HL-60 (cell line): ENCODE measurements at regions not wholly inside any gene's neighbourhood (a gene's known extent, or its start where the extent isn't known, plus 50 kb on each side); places are given as distances from the start of the nearest gene placed in this dataset.

Experiments used
- DNase-seq, 2 experiments: peaks; one replicate each; pipeline ENCODE4 v3.0.0-alpha.2; 2010 to 2020; ENCODE audit warnings: low read depth in 1 of 2, low spot score in 1 of 2
- H3K27ac ChIP-seq: fragments of 250-450 bp; sonication (Bioruptor Pico); replicated peaks from 2 replicates; pipeline ENCODE4 v1.5.1; 2020; ENCODE audit warnings: mild to moderate bottlenecking, moderate library complexity
- H3K27me3 ChIP-seq: fragments of 250-450 bp; sonication (Bioruptor Pico); 2 replicates; pipeline ENCODE4 v1.5.1; 2021; ENCODE audit warnings: mild to moderate bottlenecking, moderate library complexity; ENCODE audit not compliant: insufficient read depth, poor library complexity, severe bottlenecking
- H3K4me3 ChIP-seq: replicated peaks from 2 replicates; pipeline ENCODE4 v1.5.1; 2011; ENCODE audit warnings: mild to moderate bottlenecking, control low read depth, low read length; ENCODE audit not compliant: insufficient read depth
- CTCF ChIP-seq: IDR thresholded peaks from one replicate; pipeline ENCODE4 v1.5.1; 2011; ENCODE audit warnings: low read length, control low read depth, inconsistent platforms; ENCODE audit not compliant: insufficient read depth
- GABPA ChIP-seq: IDR thresholded peaks from 2 replicates; pipeline ENCODE4 v1.6.1; 2012; ENCODE audit warnings: low read depth
- POLR2AphosphoS5 ChIP-seq: IDR thresholded peaks from 2 replicates; pipeline ENCODE4 v1.6.1; 2012; ENCODE audit warnings: low read depth
- REST ChIP-seq: IDR thresholded peaks from 2 replicates; pipeline ENCODE4 v1.6.1; 2012; ENCODE audit warnings: low read depth; ENCODE audit not compliant: insufficient replicate concordance
- SPI1 ChIP-seq: IDR thresholded peaks from 2 replicates; pipeline ENCODE4 v1.6.1; 2012; ENCODE audit warnings: low read depth, mild to moderate bottlenecking, borderline replicate concordance

DNA sequence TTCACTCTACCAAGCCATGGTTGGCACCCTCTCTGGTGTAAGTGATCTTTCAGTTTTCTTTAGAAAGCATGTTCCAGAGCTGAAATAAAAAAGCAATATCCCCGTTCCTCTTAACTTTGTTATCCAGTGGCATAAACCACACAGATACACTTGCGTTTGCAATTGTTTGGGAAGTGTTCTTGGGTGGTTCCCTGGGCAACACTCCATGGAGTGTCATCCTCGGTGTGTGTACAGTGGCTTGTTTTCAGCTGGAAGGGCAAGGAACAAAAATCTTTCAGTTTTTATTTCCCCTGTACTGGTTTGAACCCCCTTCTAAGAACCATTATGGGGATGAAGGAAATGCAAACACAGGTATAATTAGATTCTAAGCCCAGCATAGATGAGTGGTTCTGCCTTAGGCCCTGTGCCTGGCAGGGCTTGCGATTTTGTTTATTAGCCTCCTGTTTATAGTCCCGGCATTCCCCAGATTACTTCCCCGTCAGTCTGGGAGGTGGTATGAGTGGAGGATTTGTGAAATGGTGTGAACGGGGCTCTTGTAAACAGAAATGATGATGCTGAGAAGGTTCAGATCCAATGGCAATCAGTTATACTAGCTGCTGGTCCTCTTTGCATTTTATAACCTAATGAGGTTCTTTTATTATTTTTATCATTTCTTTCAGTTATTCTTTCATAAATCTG is 76.0 kb upstream of the CD180 start:
- no peak for DNase-seq
- Histone ChIP-seq H3K27ac (no peak overlapping the region), H3K4me3 (no peak overlapping the region), H3K27me3 (no peaks in the 10 kb centered on the region)
- TF ChIP-seq GABPA (no peak), REST (no peak)

GRCh38 chr5:67268231-67269021 is 71.8 kb upstream of the CD180 start:
- no peaks in the 10 kb centered on the region for H3K27me3 ChIP-seq
- TF ChIP-seq GABPA (no peak), POLR2AphosphoS5 (no peak), REST (no peak), CTCF (no peak), SPI1 (no peak)
- no peak overlapping the region for H3K27ac ChIP-seq
- no peak for DNase-seq
- no peak overlapping the region for H3K4me3 ChIP-seq

- no peaks in the 10 kb centered on the region for H3K27me3 ChIP-seq
- TF ChIP-seq POLR2AphosphoS5 (no peak), SPI1 (no peak), REST (no peak), GABPA (no peak), CTCF (no peak)
- no peak for DNase-seq
- H3K4me3 ChIP-seq, result no peak overlapping the region
- H3K27ac ChIP-seq, result no peak overlapping the region
Observed at GRCh38 chr5:67267512-67268216, 71.1 kb upstream of the CD180 start.
